Testis (tissue), 2 donors: ENCODE measurements at regions not wholly inside any gene's neighbourhood (a gene's known extent, or its start where the extent isn't known, plus 50 kb on each side); places are given as distances from the start of the nearest gene placed in this dataset.

ENCODE experiments used
- POLR2A ChIP-seq: fragments of 450-650 bp; IDR thresholded peaks from one replicate; pipeline ENCODE4 v1.6.1; 2017; ENCODE audit warnings: antibody characterized with exemption, mild to moderate bottlenecking, moderate library complexity
- TF ChIP-seq, protein P1 (sequence below), 3 experiments: fragments of 450-650 bp in 2 of 3; fragments of 200-600 bp in 1 of 3; sonication (generic) in 1 of 3; IDR thresholded peaks; one replicate each; pipeline ENCODE4 v1.5.1; 2016 to 2019; ENCODE audit warnings: antibody characterized with exemption in 3 of 3, mild to moderate bottlenecking in 2 of 3, moderate library complexity in 1 of 3

DNA sequence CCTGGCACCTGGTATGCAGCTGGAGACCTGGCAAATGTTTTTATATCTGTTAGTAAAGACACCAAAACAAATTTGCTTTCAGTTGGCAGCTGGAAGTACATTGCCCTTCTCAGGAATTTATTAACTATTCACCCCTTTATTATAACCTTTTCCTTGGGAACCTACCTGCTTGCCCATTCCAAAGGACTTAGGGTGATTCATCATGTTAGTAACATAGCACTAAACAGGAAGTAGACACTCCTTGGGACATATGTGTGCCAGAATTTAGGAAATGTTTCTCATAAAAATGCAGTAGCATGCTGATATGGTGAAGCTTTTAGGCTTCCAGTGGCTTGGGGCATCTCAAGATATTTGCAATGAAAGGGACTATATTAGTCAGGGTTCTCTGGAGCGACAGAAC lies 184.2 kb downstream of the DMAC1 start:
- TF ChIP-seq, protein P1, sequence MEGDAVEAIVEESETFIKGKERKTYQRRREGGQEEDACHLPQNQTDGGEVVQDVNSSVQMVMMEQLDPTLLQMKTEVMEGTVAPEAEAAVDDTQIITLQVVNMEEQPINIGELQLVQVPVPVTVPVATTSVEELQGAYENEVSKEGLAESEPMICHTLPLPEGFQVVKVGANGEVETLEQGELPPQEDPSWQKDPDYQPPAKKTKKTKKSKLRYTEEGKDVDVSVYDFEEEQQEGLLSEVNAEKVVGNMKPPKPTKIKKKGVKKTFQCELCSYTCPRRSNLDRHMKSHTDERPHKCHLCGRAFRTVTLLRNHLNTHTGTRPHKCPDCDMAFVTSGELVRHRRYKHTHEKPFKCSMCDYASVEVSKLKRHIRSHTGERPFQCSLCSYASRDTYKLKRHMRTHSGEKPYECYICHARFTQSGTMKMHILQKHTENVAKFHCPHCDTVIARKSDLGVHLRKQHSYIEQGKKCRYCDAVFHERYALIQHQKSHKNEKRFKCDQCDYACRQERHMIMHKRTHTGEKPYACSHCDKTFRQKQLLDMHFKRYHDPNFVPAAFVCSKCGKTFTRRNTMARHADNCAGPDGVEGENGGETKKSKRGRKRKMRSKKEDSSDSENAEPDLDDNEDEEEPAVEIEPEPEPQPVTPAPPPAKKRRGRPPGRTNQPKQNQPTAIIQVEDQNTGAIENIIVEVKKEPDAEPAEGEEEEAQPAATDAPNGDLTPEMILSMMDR (IDR thresholded peaks at IDR 0.05): no peak
- TF ChIP-seq POLR2A: no peak
